ENCODE measurements at regions not wholly inside any gene's neighbourhood (a gene's known extent, or its start where the extent isn't known, plus 50 kb on each side); places are given as distances from the start of the nearest gene placed in this dataset.

GRCh38 chr5:74250304-74251102, 390.0 kb downstream of the ENC1 start:
- intact Hi-C loops (cut with DNase I), result loop anchor here in 1 of 10 donors (10.0 kb wide), 1 partner anchor 394 kb away; the partner anchor contains the start of gene ENC1
- DNase-seq (no peak), ATAC-seq (peak in 2 of 4 donors; percentile 20 to 21)
- Histone ChIP-seq H3K9me3 (no peaks in the 10 kb centered on the region), H3K4me1 (peaks cover 0 to 16% (median 2%) of the 10 kb centered on the region in 12 donors), H3K4me3 (no peak overlapping the region), H3K36me3 (no peaks in the 10 kb centered on the region), H3K27me3 (no peaks in the 10 kb centered on the region), H3K27ac (peak overlapping the region in 2 of 12 donors; percentile 23 to 27)
- no peak for TF ChIP-seq POLR2A (IDR thresholded peaks at IDR 0.05)
- TF ChIP-seq CTCF (IDR thresholded peaks at IDR 0.05), result no peak
- 63 to 69% (median 68%) methylated on average over 6 of the region's 6 CpGs for WGBS, 4 donors

DNA sequence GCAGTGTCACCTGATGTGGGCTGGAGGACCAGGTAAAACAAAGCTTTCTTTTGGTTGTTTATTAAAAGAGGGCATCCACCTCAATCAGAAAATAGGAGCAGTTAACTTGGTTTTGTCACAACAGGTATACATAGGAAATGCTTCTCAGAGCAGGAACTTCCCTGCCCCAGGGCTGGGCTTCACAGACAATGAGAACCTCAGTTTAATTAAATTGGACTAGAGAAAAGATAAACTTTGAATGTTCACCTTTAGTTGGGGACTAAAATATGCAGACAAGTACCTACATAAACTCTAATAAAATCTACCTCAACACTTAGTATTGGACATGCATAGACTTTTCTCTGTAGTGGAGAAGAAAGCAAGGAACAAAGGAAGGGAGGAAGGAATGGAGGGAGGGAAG, 392.0 kb downstream of the ENC1 start:
- no peaks in the 10 kb centered on the region for H3K36me3 ChIP-seq
- no peak overlapping the region for H3K27ac ChIP-seq
- peaks cover 0 to 16% (median 2%) of the 10 kb centered on the region in 12 donors for H3K4me1 ChIP-seq
- H3K4me3 ChIP-seq, result no peak overlapping the region
- ATAC-seq, result no peak
- no peaks in the 10 kb centered on the region for H3K27me3 ChIP-seq
- intact Hi-C loops (cut with DNase I), result no loop called here
- DNase-seq, result no peak
- no peak for TF ChIP-seq CTCF (IDR thresholded peaks at IDR 0.05)
- TF ChIP-seq POLR2A (IDR thresholded peaks at IDR 0.05), result no peak
- no peaks in the 10 kb centered on the region for H3K9me3 ChIP-seq

GRCh38 chr5:74244406-74244805, 396.1 kb downstream of the ENC1 start:
- Histone ChIP-seq H3K27me3 (no peaks in the 10 kb centered on the region), H3K36me3 (no peaks in the 10 kb centered on the region), H3K4me1 (peaks cover 0 to 24% (median 2%) of the 10 kb centered on the region in 12 donors), H3K4me3 (no peak overlapping the region), H3K27ac (no peak overlapping the region), H3K9me3 (no peaks in the 10 kb centered on the region)
- ATAC-seq (no peak), DNase-seq (no peak)
- TF ChIP-seq CTCF (IDR thresholded peaks at IDR 0.05) (no peak), POLR2A (IDR thresholded peaks at IDR 0.05) (no peak)
- intact Hi-C loops (cut with DNase I), result no loop called here
- WGBS, 4 donors, result 90 to 94% (median 92%) methylated on average over 3 of the region's 3 CpGs

DNA sequence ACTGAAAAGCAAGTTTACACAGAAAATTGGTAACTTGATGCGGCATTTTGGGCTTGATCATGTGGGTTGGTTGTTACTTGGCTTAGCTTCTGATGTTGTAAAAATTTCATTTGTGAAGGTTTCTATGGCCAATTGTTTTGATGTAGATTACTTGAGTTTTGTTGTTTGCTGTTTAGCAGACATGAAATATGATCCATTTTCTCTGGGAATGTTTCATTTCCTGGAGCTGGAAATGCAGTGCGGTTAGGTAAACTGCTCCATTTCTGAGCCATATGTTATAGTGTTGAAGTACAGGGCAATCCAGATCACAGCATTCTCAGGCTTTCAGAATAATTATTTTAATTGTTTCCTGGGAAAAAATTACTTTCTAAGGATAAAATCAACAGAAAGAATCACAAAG, 396.9 kb downstream of the ENC1 start:
- TF ChIP-seq CTCF (IDR thresholded peaks at IDR 0.05) (no peak), POLR2A (IDR thresholded peaks at IDR 0.05) (no peak)
- Histone ChIP-seq H3K36me3 (no peaks in the 10 kb centered on the region), H3K9me3 (no peaks in the 10 kb centered on the region), H3K4me3 (no peak overlapping the region), H3K4me1 (peaks cover 0 to 30% (median 2%) of the 10 kb centered on the region in 12 donors), H3K27ac (no peak overlapping the region), H3K27me3 (no peaks in the 10 kb centered on the region)
- DNase-seq, result no peak
- intact Hi-C loops (cut with DNase I), result no loop called here
- ATAC-seq, result no peak
- 84 to 89% (median 86%) methylated on average over 2 of the region's 2 CpGs for WGBS, 4 donors
